ENCODE measurements at regions not wholly inside any gene's neighbourhood (a gene's known extent, or its start where the extent isn't known, plus 50 kb on each side); places are given as distances from the start of the nearest gene placed in this dataset.

GRCh38 chr19:28497137-28497536 is 715.8 kb downstream of the UQCRFS1 start:
- ATAC-seq (ENCODE audit: insufficient number of reproducible peaks, low FRiP score, low read depth): no peak
- Histone ChIP-seq H3K36me3 (no peaks in the 10 kb centered on the region), H3K9me3 (no peaks in the 10 kb centered on the region), H3K27ac (no peak overlapping the region), H3K27me3 (replicated peaks; ENCODE audit: insufficient read depth) (no peaks in the 10 kb centered on the region), H3K4me1 (ENCODE audit: control insufficient read depth in 1 of 2, low read depth in 2 of 2) (no peaks in the 10 kb centered on the region), H3K4me3 (no peak overlapping the region)
- TF ChIP-seq CTCF (IDR thresholded peaks at IDR 0.05): no peak
- no peak for DNase-seq (ENCODE audit: low spot score)

DNA sequence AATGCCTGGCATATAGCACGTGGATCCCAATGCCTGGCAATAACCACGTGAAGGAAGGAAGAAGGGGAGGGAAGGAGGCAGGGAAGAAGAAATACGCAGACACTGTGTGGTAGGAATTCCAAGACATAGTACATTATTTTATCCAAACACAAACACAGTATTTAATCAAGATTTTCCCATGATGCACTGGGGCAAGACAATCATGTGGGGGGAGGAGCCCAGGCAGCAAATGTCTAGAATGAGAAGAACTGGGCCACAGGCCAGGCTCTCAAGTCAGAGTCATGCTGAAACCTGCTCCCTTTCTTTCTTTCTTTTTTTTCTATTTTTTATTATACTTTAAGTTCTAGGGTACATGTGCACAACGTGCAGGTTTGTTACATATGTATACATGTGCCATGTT is 717.9 kb downstream of the UQCRFS1 start:
- no peak for TF ChIP-seq CTCF (IDR thresholded peaks at IDR 0.05)
- no peaks in the 10 kb centered on the region for H3K9me3 ChIP-seq
- no peaks in the 10 kb centered on the region for H3K27me3 ChIP-seq (replicated peaks; ENCODE audit: insufficient read depth)
- H3K27ac ChIP-seq: no peak overlapping the region
- no peaks in the 10 kb centered on the region for H3K36me3 ChIP-seq
- H3K4me3 ChIP-seq: no peak overlapping the region
- H3K4me1 ChIP-seq (ENCODE audit: control insufficient read depth in 1 of 2, low read depth in 2 of 2): no peaks in the 10 kb centered on the region
- ATAC-seq (ENCODE audit: insufficient number of reproducible peaks, low FRiP score, low read depth) (no peak), DNase-seq (ENCODE audit: low spot score) (no peak)

DNA sequence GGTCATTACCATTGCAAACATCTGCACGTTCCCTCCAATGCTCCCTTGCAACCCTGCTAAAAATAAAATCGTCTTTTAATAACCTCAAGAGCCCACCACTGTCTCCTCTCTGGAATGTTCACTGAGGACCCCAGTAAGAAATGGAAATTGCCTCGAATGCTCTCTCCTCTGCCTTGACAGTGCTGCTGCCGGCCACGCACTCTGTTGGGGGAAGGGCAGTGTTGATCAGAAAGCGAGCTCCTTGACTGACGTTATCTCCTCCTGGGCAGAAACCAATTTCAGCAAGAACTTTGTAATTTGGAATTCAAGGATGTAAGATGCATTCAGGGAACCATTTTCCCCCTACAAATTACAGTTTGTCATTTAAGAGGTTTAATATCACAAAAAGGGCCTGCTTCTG is 718.5 kb downstream of the UQCRFS1 start:
- TF ChIP-seq CTCF (IDR thresholded peaks at IDR 0.05): no peak
- H3K27me3 ChIP-seq (replicated peaks; ENCODE audit: insufficient read depth): no peaks in the 10 kb centered on the region
- H3K36me3 ChIP-seq: no peaks in the 10 kb centered on the region
- no peak overlapping the region for H3K4me3 ChIP-seq
- H3K4me1 ChIP-seq (ENCODE audit: control insufficient read depth in 1 of 2, low read depth in 2 of 2): no peaks in the 10 kb centered on the region
- no peak overlapping the region for H3K27ac ChIP-seq
- no peaks in the 10 kb centered on the region for H3K9me3 ChIP-seq
- no peak for ATAC-seq (ENCODE audit: insufficient number of reproducible peaks, low FRiP score, low read depth)
- DNase-seq (ENCODE audit: low spot score): no peak

DNA sequence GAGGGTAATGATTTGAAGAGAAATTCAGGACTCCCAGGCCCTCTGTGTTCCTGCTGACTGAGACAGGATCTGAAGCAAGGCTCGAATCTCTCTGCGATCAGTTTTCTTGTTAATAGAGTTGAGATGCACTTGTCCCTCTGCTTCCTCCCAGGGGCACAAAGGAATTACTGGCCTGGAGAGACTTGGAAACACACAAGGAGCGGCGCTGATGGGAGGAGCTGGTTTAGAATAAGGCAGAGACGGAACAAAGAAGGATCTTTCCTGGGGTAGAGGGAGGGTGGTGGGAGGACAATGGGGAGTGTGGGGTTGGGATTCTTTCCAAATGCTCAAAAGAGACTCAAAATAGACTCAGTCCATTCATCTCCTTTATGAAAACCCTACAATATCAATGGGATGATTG is 719.1 kb downstream of the UQCRFS1 start:
- no peaks in the 10 kb centered on the region for H3K9me3 ChIP-seq
- no peaks in the 10 kb centered on the region for H3K4me1 ChIP-seq (ENCODE audit: control insufficient read depth in 1 of 2, low read depth in 2 of 2)
- no peak overlapping the region for H3K4me3 ChIP-seq
- H3K27ac ChIP-seq: no peak overlapping the region
- no peak for DNase-seq (ENCODE audit: low spot score)
- no peaks in the 10 kb centered on the region for H3K36me3 ChIP-seq
- TF ChIP-seq CTCF (IDR thresholded peaks at IDR 0.05): no peak
- H3K27me3 ChIP-seq (replicated peaks; ENCODE audit: insufficient read depth): no peaks in the 10 kb centered on the region
- ATAC-seq (ENCODE audit: insufficient number of reproducible peaks, low FRiP score, low read depth): no peak

DNA sequence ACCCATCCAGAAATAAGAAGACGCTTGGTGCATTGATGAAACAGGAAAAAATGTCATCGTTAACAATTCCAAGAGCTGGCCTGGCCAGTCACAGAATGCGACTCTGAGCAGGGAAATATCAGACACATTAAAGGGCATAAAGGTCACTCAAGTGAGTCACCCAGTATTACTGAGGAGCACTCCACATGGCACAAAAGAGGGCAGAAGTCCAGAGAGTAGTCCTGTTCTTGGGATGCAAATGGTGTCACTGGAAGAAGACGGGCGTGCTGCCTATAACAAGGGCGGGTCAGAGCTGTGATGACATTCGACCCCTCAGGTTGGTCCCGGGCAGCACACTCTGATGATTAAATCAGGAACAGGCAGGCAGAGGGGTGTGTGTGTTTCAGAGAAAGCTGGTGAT is 720.3 kb downstream of the UQCRFS1 start:
- no peak for DNase-seq (ENCODE audit: low spot score)
- TF ChIP-seq CTCF (IDR thresholded peaks at IDR 0.05): no peak

More for the DNA sequence above, 720.3 kb downstream of the UQCRFS1 start:
- Histone ChIP-seq H3K9me3 (no peaks in the 10 kb centered on the region), H3K27ac (no peak overlapping the region), H3K4me3 (no peak overlapping the region), H3K4me1 (ENCODE audit: control insufficient read depth in 1 of 2, low read depth in 2 of 2) (no peaks in the 10 kb centered on the region), H3K36me3 (no peaks in the 10 kb centered on the region), H3K27me3 (replicated peaks; ENCODE audit: insufficient read depth) (no peaks in the 10 kb centered on the region)
- ATAC-seq (ENCODE audit: insufficient number of reproducible peaks, low FRiP score, low read depth): no peak
